Ovary (tissue), 3 donors: ENCODE measurements at regions not wholly inside any gene's neighbourhood (a gene's known extent, or its start where the extent isn't known, plus 50 kb on each side); places are given as distances from the start of the nearest gene placed in this dataset.

Experiments used
- CTCF ChIP-seq, 3 donors: fragments of 450-650 bp in 2 of 3; fragments of 200-600 bp in 1 of 3; IDR thresholded peaks; one replicate each; pipeline versions ENCODE4 v1.5.1 to v1.8.0; 2016 to 2022; ENCODE audit warnings: antibody characterized with exemption in 3 of 3, mild to moderate bottlenecking in 1 of 3
- EP300 ChIP-seq: sonication (generic); formaldehyde crosslinking; IDR thresholded peaks from one replicate; pipeline ENCODE4 v1.6.1; 2017; ENCODE audit warnings: antibody characterized with exemption
- donor health status: DM: no; HTN: no; CAD: no.

- TF ChIP-seq CTCF (IDR thresholded peaks at IDR 0.05) = no peak
- no peak for TF ChIP-seq EP300
Observed at GRCh38 chr17:45651145-45651709, 132.9 kb upstream of the CRHR1 start.
